Coronary artery (tissue), 2 donors: ENCODE measurements at regions not wholly inside any gene's neighbourhood (a gene's known extent, or its start where the extent isn't known, plus 50 kb on each side); places are given as distances from the start of the nearest gene placed in this dataset.
A peak's percentile ranks its signal among the peaks of the same experiment; 100 is the strongest.

Experiments
- DNase-seq: peaks from one replicate; pipeline ENCODE4 v3.0.0-alpha.2; 2017; ENCODE audit warnings: low spot score
- H3K27ac ChIP-seq, 2 donors: fragments of 200-600 bp; sonication (generic); one replicate each; pipeline ENCODE4 v1.5.1; 2016 to 2019
- H3K4me3 ChIP-seq: fragments of 200-600 bp; sonication (generic); 2 replicates; pipeline ENCODE4 v1.5.1; 2016; ENCODE audit warnings: mild to moderate bottlenecking, moderate library complexity
- TF ChIP-seq, protein P1 (sequence below): fragments of 200-600 bp; sonication (generic); IDR thresholded peaks from one replicate; pipeline ENCODE4 v1.5.1; 2019; ENCODE audit warnings: antibody characterized with exemption

DNA sequence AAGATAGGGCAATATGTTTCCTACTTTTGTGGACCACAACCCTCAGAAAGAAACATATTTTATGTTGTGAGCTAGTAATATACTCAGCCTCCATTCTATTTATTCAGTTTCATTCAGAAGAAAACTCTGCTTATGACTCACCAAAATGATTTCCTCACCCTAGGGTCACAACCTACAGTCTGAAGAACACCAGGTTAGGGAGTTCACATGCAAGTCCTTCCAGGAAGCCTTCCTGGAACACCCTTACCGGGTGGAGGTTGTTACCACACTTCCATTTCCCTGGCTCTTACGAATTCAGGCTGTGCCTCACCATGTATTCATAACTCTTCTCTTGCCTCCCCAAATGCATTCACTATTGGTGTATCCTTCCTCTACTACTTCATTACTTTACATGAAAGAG lies 228.0 kb upstream of the ADAMTS9 start:
- Histone ChIP-seq H3K27ac (peak overlapping the region in 1 of 2 donors; percentile 20), H3K4me3 (no peak overlapping the region)
- DNase-seq: no peak
- TF ChIP-seq, protein P1, sequence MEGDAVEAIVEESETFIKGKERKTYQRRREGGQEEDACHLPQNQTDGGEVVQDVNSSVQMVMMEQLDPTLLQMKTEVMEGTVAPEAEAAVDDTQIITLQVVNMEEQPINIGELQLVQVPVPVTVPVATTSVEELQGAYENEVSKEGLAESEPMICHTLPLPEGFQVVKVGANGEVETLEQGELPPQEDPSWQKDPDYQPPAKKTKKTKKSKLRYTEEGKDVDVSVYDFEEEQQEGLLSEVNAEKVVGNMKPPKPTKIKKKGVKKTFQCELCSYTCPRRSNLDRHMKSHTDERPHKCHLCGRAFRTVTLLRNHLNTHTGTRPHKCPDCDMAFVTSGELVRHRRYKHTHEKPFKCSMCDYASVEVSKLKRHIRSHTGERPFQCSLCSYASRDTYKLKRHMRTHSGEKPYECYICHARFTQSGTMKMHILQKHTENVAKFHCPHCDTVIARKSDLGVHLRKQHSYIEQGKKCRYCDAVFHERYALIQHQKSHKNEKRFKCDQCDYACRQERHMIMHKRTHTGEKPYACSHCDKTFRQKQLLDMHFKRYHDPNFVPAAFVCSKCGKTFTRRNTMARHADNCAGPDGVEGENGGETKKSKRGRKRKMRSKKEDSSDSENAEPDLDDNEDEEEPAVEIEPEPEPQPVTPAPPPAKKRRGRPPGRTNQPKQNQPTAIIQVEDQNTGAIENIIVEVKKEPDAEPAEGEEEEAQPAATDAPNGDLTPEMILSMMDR: no peak

- no peak for DNase-seq
- no peak overlapping the region for H3K4me3 ChIP-seq
- TF ChIP-seq, protein P1: no peak
- H3K27ac ChIP-seq: no peak overlapping the region
These were observed 225.7 kb upstream of the ADAMTS9 start for GRCh38 chr3:64913515-64913914.

DNA sequence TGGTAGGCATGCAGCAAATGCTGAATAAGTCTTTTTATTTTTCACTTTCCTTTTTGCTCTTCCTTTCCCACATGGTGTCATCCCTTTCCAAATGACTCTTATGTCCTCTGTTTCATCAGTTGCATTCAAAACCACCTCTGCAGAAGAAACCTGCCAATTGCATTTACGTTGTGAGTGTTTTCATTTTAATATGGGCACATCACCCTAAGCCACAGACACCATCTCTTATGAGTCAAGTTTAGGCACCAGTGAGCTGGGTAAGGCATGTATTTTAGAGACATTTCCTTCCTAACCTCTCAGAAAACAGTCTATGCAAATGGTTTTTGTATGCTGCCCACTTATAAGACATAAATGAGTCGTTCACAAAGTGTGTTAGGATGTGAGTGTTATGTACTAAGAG lies 223.3 kb upstream of the ADAMTS9 start:
- TF ChIP-seq, protein P1: no peak
- H3K27ac ChIP-seq: no peak overlapping the region
- DNase-seq: no peak
- H3K4me3 ChIP-seq: no peak overlapping the region

DNA sequence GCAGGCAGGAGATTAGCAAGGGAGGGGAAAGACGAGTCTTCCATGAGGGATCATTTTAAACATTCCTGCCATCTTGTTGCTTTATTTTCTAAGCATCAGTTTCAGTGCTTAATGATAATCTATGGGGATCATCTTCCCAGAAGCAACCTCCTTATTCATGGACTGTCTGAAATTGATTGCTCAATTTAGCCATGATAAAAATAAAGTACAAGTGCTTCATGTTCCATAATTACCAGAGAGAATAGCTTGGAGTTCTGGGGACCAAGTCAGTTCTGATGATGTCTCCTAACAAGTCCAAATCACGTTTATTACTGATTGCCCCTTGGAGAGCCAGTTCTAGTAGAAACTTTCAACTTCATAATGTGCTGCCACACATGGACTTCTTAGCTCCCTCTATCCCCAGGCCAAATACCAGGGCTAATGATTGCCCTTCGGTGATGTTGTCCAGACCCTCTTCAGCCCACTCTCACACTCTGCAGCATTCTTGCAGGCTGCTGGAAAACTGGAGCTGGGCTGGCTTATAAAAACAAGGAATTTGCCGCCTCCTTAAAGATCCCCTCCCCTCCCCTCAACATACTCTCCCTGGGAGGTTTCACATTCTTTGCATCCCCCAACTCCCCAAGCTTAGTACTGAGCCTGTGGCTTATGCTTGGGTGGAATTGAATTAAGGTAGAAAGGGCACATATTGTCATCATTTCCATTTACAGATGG lies 222.1 kb upstream of the ADAMTS9 start:
- no peak overlapping the region for H3K27ac ChIP-seq
- DNase-seq: no peak
- TF ChIP-seq, protein P1: no peak
- no peak overlapping the region for H3K4me3 ChIP-seq

DNA sequence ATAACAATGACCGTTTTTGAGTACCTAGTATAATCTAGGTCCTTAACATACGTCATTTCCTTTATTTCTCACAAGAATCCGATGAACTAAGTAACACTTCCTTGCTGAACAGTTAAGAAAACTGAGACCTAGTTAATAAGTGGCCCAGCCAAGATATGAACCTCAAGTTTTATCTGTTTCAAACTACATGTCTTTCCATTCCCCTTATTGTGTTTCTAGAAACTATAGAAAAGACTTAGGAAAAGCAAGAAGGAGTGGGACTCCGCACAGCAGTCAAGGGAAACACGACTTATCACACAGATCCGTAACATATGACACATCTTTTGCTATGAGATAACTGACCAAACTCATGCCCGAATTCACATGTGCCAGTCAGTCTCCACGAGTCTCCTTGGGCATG lies 221.2 kb upstream of the ADAMTS9 start:
- TF ChIP-seq, protein P1: no peak
- Histone ChIP-seq H3K4me3 (no peak overlapping the region), H3K27ac (no peak overlapping the region)
- DNase-seq: no peak

- Histone ChIP-seq H3K4me3 (no peak overlapping the region), H3K27ac (no peak overlapping the region)
- no peak for DNase-seq
- TF ChIP-seq, protein P1: no peak
These were observed 220.5 kb upstream of the ADAMTS9 start for GRCh38 chr3:64908251-64908685.

DNA sequence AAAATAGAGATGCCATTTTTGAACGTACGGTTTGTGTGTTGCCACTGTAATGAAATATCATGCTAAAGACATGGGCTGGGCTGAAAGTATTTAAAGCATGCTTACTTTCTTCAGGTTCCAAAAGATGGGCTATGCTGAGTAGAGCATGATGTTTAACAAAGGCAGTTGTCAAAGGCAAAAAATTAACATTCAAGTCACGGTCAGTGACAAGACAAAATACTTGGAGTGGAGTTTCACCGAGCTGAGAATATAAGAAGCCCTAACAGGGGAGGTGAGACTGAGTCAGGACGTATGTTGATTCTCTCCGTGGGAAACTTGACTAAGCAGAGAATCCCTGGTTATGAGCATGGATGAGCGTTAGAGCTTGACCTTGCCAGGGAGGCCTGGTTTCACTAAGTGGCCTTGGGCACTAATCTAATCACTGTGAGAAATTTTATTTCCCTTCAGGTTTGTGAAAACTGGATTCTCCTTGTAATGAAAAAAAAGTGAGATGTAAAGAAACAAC lies 218.2 kb upstream of the ADAMTS9 start:
- Histone ChIP-seq H3K27ac (no peak overlapping the region), H3K4me3 (no peak overlapping the region)
- TF ChIP-seq, protein P1: no peak
- no peak for DNase-seq
